ENCODE measurements at regions not wholly inside any gene's neighbourhood (a gene's known extent, or its start where the extent isn't known, plus 50 kb on each side); places are given as distances from the start of the nearest gene placed in this dataset.

GRCh38 chr9:81532251-81532650 is 157.1 kb downstream of the TLE1 start:
- H3K4me1 Mint-ChIP-seq = no peaks in the 10 kb centered on the region
- no peak for DNase-seq
- H3K27me3 Mint-ChIP-seq = no peaks in the 10 kb centered on the region
- H3K4me3 Mint-ChIP-seq = no peak overlapping the region
- no peaks in the 10 kb centered on the region for H3K36me3 Mint-ChIP-seq
- POLR2A ChIA-PET = no interaction called here
- no peaks in the 10 kb centered on the region for H3K9me3 Mint-ChIP-seq
- no peak overlapping the region for H3K27ac Mint-ChIP-seq
- no peak for ATAC-seq (ENCODE audit: low read depth)

DNA sequence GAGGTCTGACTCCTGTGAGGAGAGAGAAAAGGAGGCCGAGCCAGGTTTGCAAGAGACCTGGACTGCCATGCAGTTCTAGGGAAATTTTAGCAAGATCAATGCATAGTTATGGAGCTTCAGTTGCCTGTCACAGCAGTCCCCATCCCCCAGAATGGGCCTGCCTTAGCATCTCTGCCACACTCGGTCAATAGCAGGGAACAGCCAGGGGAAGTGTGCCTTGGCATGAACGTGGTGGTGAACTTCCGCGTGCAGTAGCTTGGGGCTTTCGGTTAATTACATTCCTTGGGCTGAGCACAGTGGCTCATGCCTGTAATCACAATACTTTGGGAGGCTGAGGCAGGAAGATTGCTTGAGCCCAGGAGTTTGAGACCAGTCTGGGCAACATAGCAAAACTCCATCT is 157.8 kb downstream of the TLE1 start:
- DNase-seq = no peak
- Mint-ChIP-seq H3K27ac (no peak overlapping the region), H3K9me3 (no peaks in the 10 kb centered on the region), H3K4me3 (no peak overlapping the region), H3K27me3 (no peaks in the 10 kb centered on the region), H3K4me1 (no peaks in the 10 kb centered on the region), H3K36me3 (no peaks in the 10 kb centered on the region)
- no peak for ATAC-seq (ENCODE audit: low read depth)
- POLR2A ChIA-PET = no interaction called here

DNA sequence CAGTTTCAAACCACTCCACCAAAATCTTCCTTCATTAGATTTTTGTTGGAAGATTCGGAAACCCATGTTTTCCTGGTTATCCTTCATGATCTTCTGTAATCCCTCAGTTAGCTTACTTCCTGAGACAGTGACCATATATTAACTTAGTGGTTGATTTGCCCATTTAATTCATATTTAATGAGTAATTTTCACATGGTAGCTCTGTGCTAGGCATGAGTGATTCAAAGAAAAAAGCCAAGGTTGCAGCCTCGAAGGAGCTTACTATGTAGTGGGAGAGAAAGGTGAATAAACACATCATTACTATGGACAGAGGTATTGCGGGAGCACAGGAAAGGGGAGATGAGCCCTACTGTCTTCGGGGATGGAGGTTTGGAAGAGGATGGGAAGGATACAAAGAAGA is 158.5 kb downstream of the TLE1 start:
- H3K4me3 Mint-ChIP-seq = no peak overlapping the region
- no peak for ATAC-seq (ENCODE audit: low read depth)
- no peaks in the 10 kb centered on the region for H3K27me3 Mint-ChIP-seq
- no peaks in the 10 kb centered on the region for H3K9me3 Mint-ChIP-seq
- H3K4me1 Mint-ChIP-seq = no peaks in the 10 kb centered on the region
- no peak overlapping the region for H3K27ac Mint-ChIP-seq
- DNase-seq = no peak
- POLR2A ChIA-PET = no interaction called here
- H3K36me3 Mint-ChIP-seq = no peaks in the 10 kb centered on the region

DNA sequence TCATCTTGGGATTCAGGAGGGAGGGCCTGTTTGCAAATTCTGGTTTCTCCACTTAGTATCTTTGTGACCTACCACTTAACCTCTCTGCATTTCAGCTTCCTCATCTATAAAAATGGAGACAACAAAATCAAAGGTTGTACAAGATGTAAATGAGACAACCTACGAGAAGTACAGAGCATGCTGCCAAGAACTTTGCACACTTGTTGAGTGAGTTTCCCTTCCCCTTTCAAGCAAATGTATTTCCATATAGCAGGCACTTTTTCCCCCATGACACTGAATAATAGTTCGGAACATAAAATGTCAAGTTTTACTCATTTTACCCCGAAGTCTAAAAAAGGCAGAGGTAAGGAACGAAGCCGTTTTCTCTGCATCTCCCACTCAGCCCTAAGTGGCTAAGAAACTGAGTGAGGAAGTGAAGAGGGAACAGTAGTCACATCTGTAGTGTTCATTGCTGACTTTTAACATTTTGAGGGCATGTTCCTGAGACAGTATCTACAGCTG is 159.0 kb downstream of the TLE1 start:
- Mint-ChIP-seq H3K4me1 (no peaks in the 10 kb centered on the region), H3K36me3 (no peaks in the 10 kb centered on the region), H3K27me3 (no peaks in the 10 kb centered on the region), H3K27ac (no peak overlapping the region), H3K4me3 (no peak overlapping the region), H3K9me3 (no peaks in the 10 kb centered on the region)
- POLR2A ChIA-PET = no interaction called here
- DNase-seq (no peak), ATAC-seq (ENCODE audit: low read depth) (no peak)

- Mint-ChIP-seq H3K4me1 (no peaks in the 10 kb centered on the region), H3K9me3 (no peaks in the 10 kb centered on the region), H3K27me3 (no peaks in the 10 kb centered on the region), H3K36me3 (no peaks in the 10 kb centered on the region), H3K27ac (no peak overlapping the region), H3K4me3 (no peak overlapping the region)
- POLR2A ChIA-PET = no interaction called here
- ATAC-seq (ENCODE audit: low read depth) (no peak), DNase-seq (no peak)
Observed at GRCh38 chr9:81529556-81530193, 159.7 kb downstream of the TLE1 start.

DNA sequence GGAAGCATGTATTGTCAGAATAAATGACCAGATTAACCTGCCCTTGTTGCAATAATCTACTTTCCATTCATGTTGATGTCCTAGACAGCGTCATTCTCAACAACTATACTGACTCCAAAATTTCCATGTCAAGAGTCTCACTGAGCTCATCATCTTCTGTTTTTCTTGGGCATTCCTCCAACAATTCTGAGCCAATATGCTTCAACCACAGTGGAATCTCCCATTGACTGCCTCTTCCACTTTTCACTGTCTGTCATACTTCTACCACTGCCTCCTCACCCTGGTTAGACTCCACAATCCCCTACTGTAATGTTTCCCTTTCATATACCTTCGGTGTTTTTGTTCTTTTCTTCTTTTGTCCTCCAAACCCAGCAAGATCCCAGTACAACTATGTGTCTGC is 162.8 kb downstream of the TLE1 start:
- Mint-ChIP-seq H3K4me3 (no peak overlapping the region), H3K9me3 (no peaks in the 10 kb centered on the region), H3K27me3 (no peaks in the 10 kb centered on the region), H3K36me3 (no peaks in the 10 kb centered on the region), H3K4me1 (no peaks in the 10 kb centered on the region), H3K27ac (no peak overlapping the region)
- DNase-seq (no peak), ATAC-seq (ENCODE audit: low read depth) (no peak)
- POLR2A ChIA-PET = no interaction called here

DNA sequence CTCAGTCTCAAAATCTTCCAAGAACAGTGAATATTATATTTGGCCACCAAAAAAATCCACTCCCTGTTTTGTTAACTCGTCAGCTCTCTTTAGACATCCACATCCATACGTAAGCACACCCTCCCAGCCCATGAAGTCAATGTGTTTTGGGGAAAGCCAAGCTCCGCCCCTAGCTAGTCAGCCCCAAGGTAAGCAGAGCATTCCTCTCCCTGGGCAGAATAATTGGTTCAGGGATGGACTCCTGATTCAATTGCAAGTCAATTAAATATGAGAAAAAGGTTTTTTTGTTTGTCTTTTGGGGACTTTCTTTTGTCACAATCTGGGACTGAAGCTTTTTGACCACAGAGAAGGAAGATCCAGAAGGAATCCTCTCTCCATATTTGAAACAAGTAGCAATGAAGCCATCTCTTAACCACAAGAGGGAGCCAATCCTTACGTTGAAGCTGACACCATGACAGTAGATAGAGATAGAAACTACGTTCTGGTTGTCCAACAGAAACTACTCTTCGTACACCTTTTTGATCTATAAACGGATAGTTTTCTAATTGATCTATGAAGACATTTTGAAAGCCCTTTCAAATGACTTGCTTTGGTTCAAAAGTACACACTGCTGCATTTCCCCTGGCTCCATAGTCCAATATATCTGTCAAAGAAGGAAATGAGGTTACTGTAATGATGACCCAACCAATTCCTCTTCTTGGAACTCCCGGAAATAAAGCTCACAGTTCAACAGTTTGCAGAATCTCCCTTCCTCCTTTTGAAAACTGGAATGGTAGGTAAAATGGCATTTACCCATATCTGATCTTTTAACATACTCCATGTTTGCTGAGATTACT is 166.4 kb downstream of the TLE1 start:
- Mint-ChIP-seq H3K36me3 (no peaks in the 10 kb centered on the region), H3K4me1 (no peaks in the 10 kb centered on the region), H3K27me3 (peaks cover 2% of the 10 kb centered on the region), H3K4me3 (no peak overlapping the region), H3K9me3 (no peaks in the 10 kb centered on the region), H3K27ac (no peak overlapping the region)
- ATAC-seq (ENCODE audit: low read depth) (no peak), DNase-seq (no peak)
- POLR2A ChIA-PET = no interaction called here

DNA sequence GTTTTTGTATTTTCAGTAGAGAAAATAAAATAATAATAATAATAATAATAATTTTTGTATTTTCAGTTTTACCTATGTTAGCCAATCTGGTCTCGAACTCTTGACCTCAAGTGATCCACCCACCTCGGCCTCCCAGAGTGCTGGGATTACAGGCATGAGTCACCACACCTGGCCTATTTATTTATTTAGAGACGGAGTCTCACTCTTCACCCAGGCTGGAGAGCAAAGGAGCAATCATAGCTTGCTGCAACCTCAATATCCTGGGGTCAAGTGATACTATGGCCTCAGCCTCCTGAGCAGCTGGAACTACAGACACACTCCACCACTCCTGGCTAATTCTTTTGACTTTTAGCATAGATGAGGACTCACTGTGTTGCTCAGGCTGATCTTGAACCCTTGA is 167.5 kb downstream of the TLE1 start:
- Mint-ChIP-seq H3K27ac (no peak overlapping the region), H3K4me1 (no peaks in the 10 kb centered on the region), H3K9me3 (peaks cover 2% of the 10 kb centered on the region), H3K36me3 (no peaks in the 10 kb centered on the region), H3K4me3 (no peak overlapping the region), H3K27me3 (peaks cover 2% of the 10 kb centered on the region)
- DNase-seq (no peak), ATAC-seq (ENCODE audit: low read depth) (no peak)
- POLR2A ChIA-PET = no interaction called here

- Mint-ChIP-seq H3K36me3 (no peaks in the 10 kb centered on the region), H3K4me1 (no peaks in the 10 kb centered on the region), H3K9me3 (peaks cover 2% of the 10 kb centered on the region), H3K27me3 (peaks cover 2% of the 10 kb centered on the region), H3K4me3 (no peak overlapping the region), H3K27ac (no peak overlapping the region)
- POLR2A ChIA-PET = no interaction called here
- no peak for DNase-seq
- no peak for ATAC-seq (ENCODE audit: low read depth)
Observed at GRCh38 chr9:81519816-81520495, 169.4 kb downstream of the TLE1 start.

GRCh38 chr9:81517954-81518353 is 171.4 kb downstream of the TLE1 start:
- peaks cover 2% of the 10 kb centered on the region for H3K9me3 Mint-ChIP-seq
- H3K36me3 Mint-ChIP-seq = no peaks in the 10 kb centered on the region
- ATAC-seq (ENCODE audit: low read depth) = no peak
- DNase-seq = no peak
- POLR2A ChIA-PET = no interaction called here
- H3K27me3 Mint-ChIP-seq = peaks cover 2% of the 10 kb centered on the region
- H3K4me1 Mint-ChIP-seq = no peaks in the 10 kb centered on the region
- no peak overlapping the region for H3K4me3 Mint-ChIP-seq
- no peak overlapping the region for H3K27ac Mint-ChIP-seq

DNA sequence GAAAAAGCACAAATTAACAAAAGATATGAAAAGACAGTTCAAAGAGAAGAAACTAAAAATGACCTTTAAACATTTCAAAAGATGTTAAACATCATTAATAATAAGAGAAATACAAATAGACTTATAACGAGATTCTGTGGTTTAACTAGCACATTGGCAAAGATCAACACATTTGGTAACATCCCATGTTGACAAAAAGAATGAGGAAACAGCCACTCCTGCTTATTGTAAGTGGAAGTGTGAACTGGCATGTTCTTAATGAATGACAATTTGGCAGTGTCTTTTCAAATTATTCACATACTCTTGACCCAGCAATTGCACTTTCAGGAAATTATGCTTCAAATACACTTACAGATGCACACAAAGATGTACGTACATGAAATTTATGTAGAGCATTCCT is 176.3 kb downstream of the TLE1 start:
- POLR2A ChIA-PET = no interaction called here
- no peaks in the 10 kb centered on the region for H3K4me1 Mint-ChIP-seq

GRCh38 chr9:81512641-81513040 is 176.7 kb downstream of the TLE1 start:
- no peaks in the 10 kb centered on the region for H3K4me1 Mint-ChIP-seq
- no peaks in the 10 kb centered on the region for H3K27me3 Mint-ChIP-seq
- H3K36me3 Mint-ChIP-seq = no peaks in the 10 kb centered on the region
- DNase-seq = no peak
- no peak overlapping the region for H3K27ac Mint-ChIP-seq
- H3K4me3 Mint-ChIP-seq = no peak overlapping the region
- no peak for ATAC-seq (ENCODE audit: low read depth)
- POLR2A ChIA-PET = no interaction called here
- H3K9me3 Mint-ChIP-seq = peaks cover 4% of the 10 kb centered on the region

More for the DNA sequence above, 176.3 kb downstream of the TLE1 start:
- ATAC-seq (ENCODE audit: low read depth) (no peak), DNase-seq (no peak)
- H3K36me3 Mint-ChIP-seq = no peaks in the 10 kb centered on the region
- H3K4me3 Mint-ChIP-seq = no peak overlapping the region
- H3K9me3 Mint-ChIP-seq = peaks cover 4% of the 10 kb centered on the region
- no peaks in the 10 kb centered on the region for H3K27me3 Mint-ChIP-seq
- H3K27ac Mint-ChIP-seq = no peak overlapping the region

DNA sequence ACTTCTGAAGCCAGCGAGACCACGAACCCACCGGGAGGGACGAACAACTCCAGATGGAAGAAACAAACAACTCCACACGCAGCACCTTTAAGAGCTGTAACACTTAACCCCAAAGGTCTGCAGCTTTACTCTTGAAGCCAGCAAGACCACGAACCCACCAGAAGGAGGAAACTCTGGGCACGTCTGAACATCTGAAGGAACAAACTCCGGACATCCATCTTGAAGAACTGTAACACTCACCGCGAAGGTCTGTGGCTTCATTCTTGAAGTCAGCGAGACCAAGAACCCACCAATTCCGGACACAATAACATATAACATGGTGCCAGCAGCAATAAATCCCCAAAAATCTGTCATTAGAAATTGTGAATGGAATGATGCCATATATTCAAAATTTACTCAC is 180.9 kb downstream of the TLE1 start:
- ATAC-seq (ENCODE audit: low read depth) = no peak
- POLR2A ChIA-PET = no interaction called here

More for the DNA sequence above, 180.9 kb downstream of the TLE1 start:
- H3K27ac Mint-ChIP-seq = no peak overlapping the region
- H3K4me3 Mint-ChIP-seq = no peak overlapping the region
- H3K36me3 Mint-ChIP-seq = no peaks in the 10 kb centered on the region
- H3K27me3 Mint-ChIP-seq = no peaks in the 10 kb centered on the region
- H3K4me1 Mint-ChIP-seq = no peaks in the 10 kb centered on the region
- no peak for DNase-seq
- peaks cover 3% of the 10 kb centered on the region for H3K9me3 Mint-ChIP-seq

Measured in activated naive CD8-positive, alpha-beta T cell treated with anti-CD3 and anti-CD28 coated beads, Interleukin-2, amount 10 ng/mL, durations not matched to agents 7 days and 5 days (primary cell).